Endothelial cell of umbilical vein (primary cell): ENCODE measurements at regions not wholly inside any gene's neighbourhood (a gene's known extent, or its start where the extent isn't known, plus 50 kb on each side); places are given as distances from the start of the nearest gene placed in this dataset.

Experiments
- BruUV-seq: library from RNA; stranded (reverse); fragments of 400-500 nt; replicated peaks from 2 replicates; lab custom pipeline; 2021; lab: Mats Ljungman, UMichigan
- CTCF ChIA-PET: fragments of 300-600, 350-600 bp; sonication (Branson Sonifier 250); formaldehyde crosslinking; loops from one replicate; lab custom pipeline; 2021; ENCODE audit warnings: antibody characterized with exemption, inconsistent platforms; lab: Charles Lee
- POLR2A ChIA-PET: fragments of 300-600, 350-600 bp; sonication (Branson Sonifier 250); formaldehyde crosslinking; loops from one replicate; lab custom pipeline; 2021; ENCODE audit warnings: antibody characterized with exemption, inconsistent platforms; lab: Charles Lee
- DNase-seq: peaks from one replicate; pipeline ENCODE4 v3.0.0-alpha.2; 2011; ENCODE audit warnings: low read depth, low spot score
- FAIRE-seq: peaks from 2 replicates; lab custom pipeline; 2011; peaks lifted over from hg19 to GRCh38; lab: Jason Lieb, UNC
- H2AFZ ChIP-seq: 2 replicates; pipeline ENCODE4 v1.6.0; 2012; ENCODE audit warnings: low read depth, low read length, control low read depth, inconsistent platforms
- H3K27ac ChIP-seq: 2 replicates; pipeline ENCODE4 v1.5.1; 2011; ENCODE audit warnings: low read depth, mild to moderate bottlenecking, control low read depth, low read length, moderate library complexity; ENCODE audit not compliant: insufficient read depth
- H3K27me3 ChIP-seq, 2 experiments: 2 replicates each; pipeline versions ENCODE4 v1.6.0 to v1.6.1; 2011; ENCODE audit warnings: low read length in 2 of 2, mixed read lengths in 1 of 2; ENCODE audit not compliant: control insufficient read depth in 2 of 2, insufficient read depth in 2 of 2
- H3K36me3 ChIP-seq, 2 experiments: 2 replicates in 1 of 2; 3 replicates in 1 of 2; pipeline ENCODE4 v1.5.1; 2011; ENCODE audit warnings: low read length in 2 of 2, mild to moderate bottlenecking in 1 of 2, moderate library complexity in 1 of 2; ENCODE audit not compliant: control insufficient read depth in 2 of 2, insufficient read depth in 2 of 2; ENCODE audit errors: extremely low read depth in 1 of 2
- H3K4me1 ChIP-seq: 3 replicates; pipeline ENCODE4 v1.5.1; 2011; ENCODE audit warnings: mild to moderate bottlenecking, low read length; ENCODE audit not compliant: control insufficient read depth, insufficient read depth; ENCODE audit errors: extremely low read depth
- H3K4me2 ChIP-seq: 2 replicates; pipeline ENCODE4 v1.6.1; 2011; ENCODE audit warnings: low read length, control low read depth, mixed read lengths; ENCODE audit not compliant: insufficient read depth
- H3K4me3 ChIP-seq, 3 experiments: fragments of 200-600 bp in 1 of 3; sonication (generic), shearing (Covaris generic) in 1 of 3; replicated peaks in 1 of 3; 2 replicates each; pipeline ENCODE4 v1.5.1; 2011 to 2016; ENCODE audit warnings: control low read depth in 3 of 3, low read length in 3 of 3, mild to moderate bottlenecking in 2 of 3, inconsistent platforms in 1 of 3, low read depth in 1 of 3, moderate library complexity in 1 of 3; ENCODE audit not compliant: insufficient read depth in 1 of 3
- H3K79me2 ChIP-seq: 2 replicates; pipeline ENCODE4 v1.6.0; 2012; ENCODE audit warnings: low read length, inconsistent platforms; ENCODE audit not compliant: control insufficient read depth, insufficient read depth
- H3K9ac ChIP-seq: replicated peaks from 2 replicates; pipeline ENCODE3; 2011; ENCODE audit warnings: low read length, control low read depth; ENCODE audit not compliant: insufficient read depth; ENCODE audit errors: extremely low read depth
- H3K9me1 ChIP-seq: replicated peaks from 3 replicates; pipeline ENCODE4 v1.6.0; 2011; ENCODE audit warnings: mild to moderate bottlenecking, low read length; ENCODE audit not compliant: control insufficient read depth, insufficient read depth; ENCODE audit errors: extremely low read depth
- H3K9me3 ChIP-seq: replicated peaks from 2 replicates; pipeline ENCODE4 v1.5.1; 2012; ENCODE audit warnings: low read length, inconsistent platforms; ENCODE audit not compliant: control insufficient read depth, insufficient read depth
- H4K20me1 ChIP-seq: replicated peaks from 2 replicates; pipeline ENCODE3; 2011; ENCODE audit warnings: mild to moderate bottlenecking, low read length; ENCODE audit not compliant: control insufficient read depth, insufficient read depth; ENCODE audit errors: extremely low read depth
- EZH2 ChIP-seq: IDR thresholded peaks from 2 replicates; pipeline ENCODE4 v1.6.1; 2012; ENCODE audit warnings: borderline replicate concordance, low read depth, mild to moderate bottlenecking, moderate library complexity, low read length, inconsistent platforms; ENCODE audit not compliant: severe bottlenecking
- GATA2 ChIP-seq: IDR thresholded peaks from 2 replicates; pipeline ENCODE4 v1.7.0; 2011; ENCODE audit warnings: low read depth, mild to moderate bottlenecking, moderate library complexity, mixed read lengths, low read length; ENCODE audit not compliant: insufficient read length, insufficient read depth
- JUN ChIP-seq: IDR thresholded peaks from 2 replicates; pipeline ENCODE4 v1.6.1; 2011; ENCODE audit warnings: borderline replicate concordance, low read depth; ENCODE audit not compliant: insufficient read length, insufficient read depth
- MAX ChIP-seq: IDR thresholded peaks from 2 replicates; pipeline ENCODE4 v1.6.1; 2011; ENCODE audit not compliant: insufficient read depth, insufficient read length
- MYC ChIP-seq: IDR thresholded peaks from one replicate; pipeline ENCODE4 v1.6.1; 2011; ENCODE audit warnings: mild to moderate bottlenecking, low read depth, low read length
- POLR2A ChIP-seq: IDR thresholded peaks from 2 replicates; pipeline ENCODE4 v1.6.1; 2012; ENCODE audit warnings: low read depth, mild to moderate bottlenecking, control low read depth, low read length
- POLR2AphosphoS5 ChIP-seq: IDR thresholded peaks from 2 replicates; pipeline ENCODE4 v1.6.1; 2012; ENCODE audit warnings: low read depth, mild to moderate bottlenecking, control low read depth, low read length, moderate library complexity; ENCODE audit not compliant: insufficient read depth
- dilution Hi-C: fragments of 300-500 bp; cut with MboI; formaldehyde crosslinking; loops from one replicate; pipeline ENCODE4 v1.15.0; 2019; ENCODE audit warnings: low sequenced_read_pairs; ENCODE audit not compliant: extremely low pct_ligation_motif_present
- intact Hi-C: fragments of 100-400 bp; cut with micrococcal nuclease; formaldehyde crosslinking; loops from one replicate; pipeline ENCODE4 v1.10.0; 2022
- TF ChIP-seq, protein P1 (sequence below), 2 donors: IDR thresholded peaks; 1 replicate in 1 of 2; 2 replicates in 1 of 2; pipeline ENCODE4 v1.5.1; 2011; ENCODE audit warnings: low read length in 2 of 2, mild to moderate bottlenecking in 2 of 2, moderate library complexity in 2 of 2, control low read depth in 1 of 2, inconsistent platforms in 1 of 2, low read depth in 1 of 2; ENCODE audit not compliant: insufficient read depth in 1 of 2; ENCODE audit errors: extremely low read depth in 1 of 2

GRCh38 chr5:16007750-16008415, 171.7 kb downstream of the MARCHF11 start:
- POLR2A ChIA-PET, result no interaction called here
- FAIRE-seq (no peak), DNase-seq (no peak)
- H3K4me2 ChIP-seq, result no peak overlapping the region
- no peaks in the 10 kb centered on the region for H3K79me2 ChIP-seq
- no peak overlapping the region for H3K4me3 ChIP-seq
- H3K27ac ChIP-seq, result no peak overlapping the region
- no TSS peak for BruUV-seq
- H3K27me3 ChIP-seq, result no peaks in the 10 kb centered on the region
- no peaks in the 10 kb centered on the region for H3K9me3 ChIP-seq
- intact Hi-C loops (no loop called here), dilution Hi-C loops (no loop called here)
- H3K9ac ChIP-seq, result no peak overlapping the region
- H3K4me1 ChIP-seq, result no peaks in the 10 kb centered on the region
- no peaks in the 10 kb centered on the region for H3K9me1 ChIP-seq
- no peaks in the 10 kb centered on the region for H3K36me3 ChIP-seq
- no peaks in the 10 kb centered on the region for H4K20me1 ChIP-seq
- TF ChIP-seq POLR2A (no peak), EZH2 (no peak), MAX (no peak), POLR2AphosphoS5 (no peak), GATA2 (no peak), MYC (no peak), JUN (no peak)
- TF ChIP-seq, protein P1, sequence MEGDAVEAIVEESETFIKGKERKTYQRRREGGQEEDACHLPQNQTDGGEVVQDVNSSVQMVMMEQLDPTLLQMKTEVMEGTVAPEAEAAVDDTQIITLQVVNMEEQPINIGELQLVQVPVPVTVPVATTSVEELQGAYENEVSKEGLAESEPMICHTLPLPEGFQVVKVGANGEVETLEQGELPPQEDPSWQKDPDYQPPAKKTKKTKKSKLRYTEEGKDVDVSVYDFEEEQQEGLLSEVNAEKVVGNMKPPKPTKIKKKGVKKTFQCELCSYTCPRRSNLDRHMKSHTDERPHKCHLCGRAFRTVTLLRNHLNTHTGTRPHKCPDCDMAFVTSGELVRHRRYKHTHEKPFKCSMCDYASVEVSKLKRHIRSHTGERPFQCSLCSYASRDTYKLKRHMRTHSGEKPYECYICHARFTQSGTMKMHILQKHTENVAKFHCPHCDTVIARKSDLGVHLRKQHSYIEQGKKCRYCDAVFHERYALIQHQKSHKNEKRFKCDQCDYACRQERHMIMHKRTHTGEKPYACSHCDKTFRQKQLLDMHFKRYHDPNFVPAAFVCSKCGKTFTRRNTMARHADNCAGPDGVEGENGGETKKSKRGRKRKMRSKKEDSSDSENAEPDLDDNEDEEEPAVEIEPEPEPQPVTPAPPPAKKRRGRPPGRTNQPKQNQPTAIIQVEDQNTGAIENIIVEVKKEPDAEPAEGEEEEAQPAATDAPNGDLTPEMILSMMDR (IDR thresholded peaks at IDR 0.05; ENCODE audit: extremely low read depth in 1 of 2, insufficient read depth in 1 of 2, low read depth in 1 of 2, low read length in 2 of 2), result no peak
- H2AFZ ChIP-seq, result no peak overlapping the region
- CTCF ChIA-PET, result interaction anchor here (1.7 kb wide), 1 partner anchor 12 kb away, joined by 9 read pairs; no protein-coding TSS in a partner anchor
